HepG2 (cell line): ENCODE measurements at regions not wholly inside any gene's neighbourhood (a gene's known extent, or its start where the extent isn't known, plus 50 kb on each side); places are given as distances from the start of the nearest gene placed in this dataset.

Experiments used
- BRCA1 ChIP-seq: sonication (generic); formaldehyde crosslinking; IDR thresholded peaks from 2 replicates; pipeline ENCODE4 v1.4.0; 2020; ENCODE audit warnings: missing genetic modification reagents
- CBFB ChIP-seq: sonication (generic); formaldehyde crosslinking; IDR thresholded peaks from 2 replicates; pipeline ENCODE4 v1.4.0; 2020; ENCODE audit warnings: missing genetic modification reagents
- EZH2 ChIP-seq: conservative IDR thresholded peaks from 2 replicates; pipeline ENCODE4 v1.6.1; 2012; ENCODE audit warnings: mild to moderate bottlenecking, low read depth, low read length, moderate library complexity
- HCFC1 ChIP-seq: fragments of 150-350 bp; IDR thresholded peaks from 2 replicates; pipeline ENCODE4 v1.6.1; 2014; ENCODE audit warnings: low read depth, low read length
- NFE2L1 ChIP-seq: sonication (generic); formaldehyde crosslinking; IDR thresholded peaks from 2 replicates; pipeline ENCODE4 v1.4.0; 2020; ENCODE audit warnings: missing genetic modification reagents, mild to moderate bottlenecking, borderline replicate concordance
- PAX8 ChIP-seq: sonication (generic); formaldehyde crosslinking; IDR thresholded peaks from 2 replicates; pipeline ENCODE4 v1.8.0; 2022; ENCODE audit warnings: mild to moderate bottlenecking, missing genetic modification reagents, borderline replicate concordance
- PHB2 ChIP-seq: fragments of 450-650 bp; IDR thresholded peaks from 2 replicates; pipeline ENCODE4 v1.6.1; 2018; ENCODE audit not compliant: partially characterized antibody
- TOE1 ChIP-seq: sonication (generic); formaldehyde crosslinking; IDR thresholded peaks from 2 replicates; pipeline ENCODE4 v1.4.0; 2020; ENCODE audit warnings: mild to moderate bottlenecking, missing genetic modification reagents
- ZNF720 ChIP-seq: sonication (generic); formaldehyde crosslinking; IDR thresholded peaks from 2 replicates; pipeline ENCODE4 v1.4.0; 2020; ENCODE audit warnings: missing genetic modification reagents
- TF ChIP-seq, protein P1 (sequence below): sonication (generic); formaldehyde crosslinking; IDR thresholded peaks from 2 replicates; pipeline ENCODE4 v1.9.0; 2021; ENCODE audit warnings: missing genetic modification reagents, borderline replicate concordance
- TF ChIP-seq, protein P2 (sequence below): sonication (generic); formaldehyde crosslinking; IDR thresholded peaks from 2 replicates; pipeline ENCODE4 v1.4.0; 2020; ENCODE audit warnings: missing genetic modification reagents
- TF ChIP-seq, protein P3 (sequence below): sonication (generic); formaldehyde crosslinking; IDR thresholded peaks from 2 replicates; pipeline ENCODE4 v1.9.0; 2021; ENCODE audit warnings: missing genetic modification reagents, mild to moderate bottlenecking, borderline replicate concordance
- TF ChIP-seq, protein P4 (sequence below): sonication (generic); formaldehyde crosslinking; IDR thresholded peaks from 2 replicates; pipeline ENCODE4 v1.5.0; 2020; ENCODE audit warnings: mild to moderate bottlenecking, missing genetic modification reagents, moderate library complexity

DNA sequence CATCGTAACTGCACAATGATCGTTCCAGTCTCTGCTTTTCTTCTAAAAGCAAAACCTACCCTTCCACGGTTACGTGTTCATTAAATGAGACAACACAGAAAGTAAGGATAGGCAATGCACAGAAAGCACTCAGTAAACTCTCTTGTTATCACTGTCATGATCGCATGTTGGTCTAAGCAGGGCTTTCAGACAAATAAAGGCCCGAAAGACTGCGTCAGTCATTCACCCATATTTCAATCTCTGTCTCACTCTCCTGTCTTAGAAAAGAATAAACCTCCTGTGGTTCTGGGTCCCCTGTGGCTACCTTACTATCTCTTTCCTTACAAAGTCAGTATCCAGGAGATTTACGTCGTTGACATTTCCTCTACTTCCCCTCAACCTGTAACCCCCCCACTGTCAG is 160.9 kb downstream of the VAPA start:
- TF ChIP-seq, protein P1, sequence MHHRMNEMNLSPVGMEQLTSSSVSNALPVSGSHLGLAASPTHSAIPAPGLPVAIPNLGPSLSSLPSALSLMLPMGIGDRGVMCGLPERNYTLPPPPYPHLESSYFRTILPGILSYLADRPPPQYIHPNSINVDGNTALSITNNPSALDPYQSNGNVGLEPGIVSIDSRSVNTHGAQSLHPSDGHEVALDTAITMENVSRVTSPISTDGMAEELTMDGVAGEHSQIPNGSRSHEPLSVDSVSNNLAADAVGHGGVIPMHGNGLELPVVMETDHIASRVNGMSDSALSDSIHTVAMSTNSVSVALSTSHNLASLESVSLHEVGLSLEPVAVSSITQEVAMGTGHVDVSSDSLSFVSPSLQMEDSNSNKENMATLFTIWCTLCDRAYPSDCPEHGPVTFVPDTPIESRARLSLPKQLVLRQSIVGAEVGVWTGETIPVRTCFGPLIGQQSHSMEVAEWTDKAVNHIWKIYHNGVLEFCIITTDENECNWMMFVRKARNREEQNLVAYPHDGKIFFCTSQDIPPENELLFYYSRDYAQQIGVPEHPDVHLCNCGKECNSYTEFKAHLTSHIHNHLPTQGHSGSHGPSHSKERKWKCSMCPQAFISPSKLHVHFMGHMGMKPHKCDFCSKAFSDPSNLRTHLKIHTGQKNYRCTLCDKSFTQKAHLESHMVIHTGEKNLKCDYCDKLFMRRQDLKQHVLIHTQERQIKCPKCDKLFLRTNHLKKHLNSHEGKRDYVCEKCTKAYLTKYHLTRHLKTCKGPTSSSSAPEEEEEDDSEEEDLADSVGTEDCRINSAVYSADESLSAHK (CRISPR knock-in tag): no peak
- TF ChIP-seq CBFB: no peak
- no peak for TF ChIP-seq ZNF720 (CRISPR knock-in tag)
- TF ChIP-seq, protein P2, sequence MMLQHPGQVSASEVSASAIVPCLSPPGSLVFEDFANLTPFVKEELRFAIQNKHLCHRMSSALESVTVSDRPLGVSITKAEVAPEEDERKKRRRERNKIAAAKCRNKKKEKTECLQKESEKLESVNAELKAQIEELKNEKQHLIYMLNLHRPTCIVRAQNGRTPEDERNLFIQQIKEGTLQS (CRISPR knock-in tag): no peak
- TF ChIP-seq, protein P3, sequence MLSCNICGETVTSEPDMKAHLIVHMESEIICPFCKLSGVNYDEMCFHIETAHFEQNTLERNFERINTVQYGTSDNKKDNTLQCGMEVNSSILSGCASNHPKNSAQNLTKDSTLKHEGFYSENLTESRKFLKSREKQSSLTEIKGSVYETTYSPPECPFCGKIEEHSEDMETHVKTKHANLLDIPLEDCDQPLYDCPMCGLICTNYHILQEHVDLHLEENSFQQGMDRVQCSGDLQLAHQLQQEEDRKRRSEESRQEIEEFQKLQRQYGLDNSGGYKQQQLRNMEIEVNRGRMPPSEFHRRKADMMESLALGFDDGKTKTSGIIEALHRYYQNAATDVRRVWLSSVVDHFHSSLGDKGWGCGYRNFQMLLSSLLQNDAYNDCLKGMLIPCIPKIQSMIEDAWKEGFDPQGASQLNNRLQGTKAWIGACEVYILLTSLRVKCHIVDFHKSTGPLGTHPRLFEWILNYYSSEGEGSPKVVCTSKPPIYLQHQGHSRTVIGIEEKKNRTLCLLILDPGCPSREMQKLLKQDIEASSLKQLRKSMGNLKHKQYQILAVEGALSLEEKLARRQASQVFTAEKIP (CRISPR knock-in tag): no peak
- no peak for TF ChIP-seq NFE2L1 (CRISPR knock-in tag)
- no peak for TF ChIP-seq PHB2
- TF ChIP-seq, protein P4, sequence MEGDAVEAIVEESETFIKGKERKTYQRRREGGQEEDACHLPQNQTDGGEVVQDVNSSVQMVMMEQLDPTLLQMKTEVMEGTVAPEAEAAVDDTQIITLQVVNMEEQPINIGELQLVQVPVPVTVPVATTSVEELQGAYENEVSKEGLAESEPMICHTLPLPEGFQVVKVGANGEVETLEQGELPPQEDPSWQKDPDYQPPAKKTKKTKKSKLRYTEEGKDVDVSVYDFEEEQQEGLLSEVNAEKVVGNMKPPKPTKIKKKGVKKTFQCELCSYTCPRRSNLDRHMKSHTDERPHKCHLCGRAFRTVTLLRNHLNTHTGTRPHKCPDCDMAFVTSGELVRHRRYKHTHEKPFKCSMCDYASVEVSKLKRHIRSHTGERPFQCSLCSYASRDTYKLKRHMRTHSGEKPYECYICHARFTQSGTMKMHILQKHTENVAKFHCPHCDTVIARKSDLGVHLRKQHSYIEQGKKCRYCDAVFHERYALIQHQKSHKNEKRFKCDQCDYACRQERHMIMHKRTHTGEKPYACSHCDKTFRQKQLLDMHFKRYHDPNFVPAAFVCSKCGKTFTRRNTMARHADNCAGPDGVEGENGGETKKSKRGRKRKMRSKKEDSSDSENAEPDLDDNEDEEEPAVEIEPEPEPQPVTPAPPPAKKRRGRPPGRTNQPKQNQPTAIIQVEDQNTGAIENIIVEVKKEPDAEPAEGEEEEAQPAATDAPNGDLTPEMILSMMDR (CRISPR knock-in tag): no peak
- TF ChIP-seq HCFC1: no peak
- TF ChIP-seq EZH2: no peak
- no peak for TF ChIP-seq BRCA1
- TF ChIP-seq TOE1 (CRISPR knock-in tag): no peak
- no peak for TF ChIP-seq PAX8 (CRISPR knock-in tag)
